ENCODE measurements at regions not wholly inside any gene's neighbourhood (a gene's known extent, or its start where the extent isn't known, plus 50 kb on each side); places are given as distances from the start of the nearest gene placed in this dataset.

DNA sequence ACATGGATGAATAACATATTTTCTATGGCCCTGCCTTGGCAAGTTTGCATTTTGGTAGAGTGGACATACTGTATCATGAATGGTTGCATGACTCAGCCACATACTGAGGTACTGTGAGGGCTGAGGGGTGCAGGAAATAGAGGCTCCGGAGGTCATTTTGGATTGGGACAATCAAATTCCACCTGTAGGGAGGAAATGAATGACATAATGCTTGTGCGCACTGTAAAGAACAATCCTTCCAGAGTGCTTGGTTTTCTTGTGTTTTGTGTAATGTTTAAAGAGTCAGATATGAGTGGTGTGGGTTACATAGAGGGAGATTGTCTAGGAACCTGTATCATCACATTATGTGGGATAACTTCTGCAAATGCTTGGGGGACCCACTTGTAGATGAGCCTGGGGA, 329.9 kb upstream of the PROX1 start:
- no peaks in the 10 kb centered on the region for H3K27me3 ChIP-seq (ENCODE audit: control insufficient read depth, insufficient read depth, low read length)
- intact Hi-C loops (cut with DNase I) = no loop called here
- TF ChIP-seq, protein P1, sequence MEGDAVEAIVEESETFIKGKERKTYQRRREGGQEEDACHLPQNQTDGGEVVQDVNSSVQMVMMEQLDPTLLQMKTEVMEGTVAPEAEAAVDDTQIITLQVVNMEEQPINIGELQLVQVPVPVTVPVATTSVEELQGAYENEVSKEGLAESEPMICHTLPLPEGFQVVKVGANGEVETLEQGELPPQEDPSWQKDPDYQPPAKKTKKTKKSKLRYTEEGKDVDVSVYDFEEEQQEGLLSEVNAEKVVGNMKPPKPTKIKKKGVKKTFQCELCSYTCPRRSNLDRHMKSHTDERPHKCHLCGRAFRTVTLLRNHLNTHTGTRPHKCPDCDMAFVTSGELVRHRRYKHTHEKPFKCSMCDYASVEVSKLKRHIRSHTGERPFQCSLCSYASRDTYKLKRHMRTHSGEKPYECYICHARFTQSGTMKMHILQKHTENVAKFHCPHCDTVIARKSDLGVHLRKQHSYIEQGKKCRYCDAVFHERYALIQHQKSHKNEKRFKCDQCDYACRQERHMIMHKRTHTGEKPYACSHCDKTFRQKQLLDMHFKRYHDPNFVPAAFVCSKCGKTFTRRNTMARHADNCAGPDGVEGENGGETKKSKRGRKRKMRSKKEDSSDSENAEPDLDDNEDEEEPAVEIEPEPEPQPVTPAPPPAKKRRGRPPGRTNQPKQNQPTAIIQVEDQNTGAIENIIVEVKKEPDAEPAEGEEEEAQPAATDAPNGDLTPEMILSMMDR (IDR thresholded peaks at IDR 0.05; ENCODE audit: borderline replicate concordance, extremely low read depth, insufficient read depth) = no peak
- H3K9ac ChIP-seq (ENCODE audit: low read length in 3 of 3) = no peak overlapping the region
- no peaks in the 10 kb centered on the region for H3K9me3 ChIP-seq (ENCODE audit: control insufficient read depth in 2 of 3, insufficient read depth in 1 of 3, low read length in 3 of 3)
- H3K27ac ChIP-seq (ENCODE audit: low read depth in 2 of 2, low read length in 2 of 2) = no peak overlapping the region
- no peaks in the 10 kb centered on the region for H3K36me3 ChIP-seq (ENCODE audit: control insufficient read depth in 2 of 3, insufficient read depth in 3 of 3, low read length in 3 of 3)
- DNase-seq = no peak
- no peaks in the 10 kb centered on the region for H3K4me1 ChIP-seq (ENCODE audit: control insufficient read depth in 2 of 3, insufficient read depth in 2 of 3, low read depth in 1 of 3, low read length in 3 of 3)
- no peak for FAIRE-seq
- no peak overlapping the region for H3K4me3 ChIP-seq (ENCODE audit: low read length in 3 of 3)

DNA sequence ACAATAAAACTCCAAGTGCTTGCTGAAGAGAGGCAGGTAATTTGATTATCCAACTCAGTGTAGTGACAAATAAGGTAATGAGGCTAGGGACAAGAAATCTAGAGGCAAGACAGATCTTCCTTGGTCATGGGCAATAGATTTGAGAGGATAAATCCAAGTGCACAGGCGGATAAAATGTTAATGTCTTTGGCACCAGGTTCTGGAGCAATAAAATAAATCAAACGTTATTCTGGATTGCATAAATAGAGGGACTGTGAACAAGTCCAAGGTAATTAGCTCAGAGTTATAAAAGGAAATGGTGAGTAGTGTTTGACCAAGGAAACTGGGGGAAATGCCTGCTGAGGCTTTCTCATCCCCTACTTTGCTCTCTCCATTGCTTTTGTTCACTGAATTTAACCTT, 329.3 kb upstream of the PROX1 start:
- Histone ChIP-seq H3K9me3 (ENCODE audit: control insufficient read depth in 2 of 3, insufficient read depth in 1 of 3, low read length in 3 of 3) (no peaks in the 10 kb centered on the region), H3K4me1 (ENCODE audit: control insufficient read depth in 2 of 3, insufficient read depth in 2 of 3, low read depth in 1 of 3, low read length in 3 of 3) (no peaks in the 10 kb centered on the region), H3K9ac (ENCODE audit: low read length in 3 of 3) (no peak overlapping the region), H3K27ac (ENCODE audit: low read depth in 2 of 2, low read length in 2 of 2) (no peak overlapping the region), H3K4me3 (ENCODE audit: low read length in 3 of 3) (no peak overlapping the region), H3K27me3 (ENCODE audit: control insufficient read depth, insufficient read depth, low read length) (no peaks in the 10 kb centered on the region), H3K36me3 (ENCODE audit: control insufficient read depth in 2 of 3, insufficient read depth in 3 of 3, low read length in 3 of 3) (no peaks in the 10 kb centered on the region)
- DNase-seq = peak in 2 of 5 donors; percentile 59 to 66
- no peak for FAIRE-seq
- TF ChIP-seq, protein P1 (IDR thresholded peaks at IDR 0.05; ENCODE audit: borderline replicate concordance, extremely low read depth, insufficient read depth) = no peak
- intact Hi-C loops (cut with DNase I) = no loop called here

GRCh38 chr1:213659580-213660547, 327.9 kb upstream of the PROX1 start:
- no peak for FAIRE-seq

More at GRCh38 chr1:213659580-213660547, 327.9 kb upstream of the PROX1 start:
- Histone ChIP-seq H3K27ac (ENCODE audit: low read depth in 2 of 2, low read length in 2 of 2) (no peak overlapping the region), H3K9me3 (ENCODE audit: control insufficient read depth in 2 of 3, insufficient read depth in 1 of 3, low read length in 3 of 3) (no peaks in the 10 kb centered on the region), H3K36me3 (ENCODE audit: control insufficient read depth in 2 of 3, insufficient read depth in 3 of 3, low read length in 3 of 3) (no peaks in the 10 kb centered on the region), H3K9ac (ENCODE audit: low read length in 3 of 3) (no peak overlapping the region), H3K4me3 (ENCODE audit: low read length in 3 of 3) (no peak overlapping the region), H3K4me1 (ENCODE audit: control insufficient read depth in 2 of 3, insufficient read depth in 2 of 3, low read depth in 1 of 3, low read length in 3 of 3) (no peaks in the 10 kb centered on the region), H3K27me3 (ENCODE audit: control insufficient read depth, insufficient read depth, low read length) (no peaks in the 10 kb centered on the region)
- TF ChIP-seq, protein P1 (IDR thresholded peaks at IDR 0.05; ENCODE audit: borderline replicate concordance, extremely low read depth, insufficient read depth) = no peak
- intact Hi-C loops (cut with DNase I) = no loop called here
- DNase-seq = no peak

Measured in kidney (tissue), 13 donors.